RWPE2 (cell line): ENCODE measurements at regions not wholly inside any gene's neighbourhood (a gene's known extent, or its start where the extent isn't known, plus 50 kb on each side); places are given as distances from the start of the nearest gene placed in this dataset.
A peak's percentile ranks its signal among the peaks of the same experiment; 100 is the strongest.

Experiments used
- ATAC-seq: fragments of 200-7000 bp; cut with Tn5 transposase; 3 replicates; pipeline ENCODE4 v1.9.1; 2021; ENCODE audit warnings: low read depth
- DNase-seq: peaks from one replicate; pipeline ENCODE4 v3.0.0-alpha.2; 2020; ENCODE audit warnings: low spot score
- H3K27ac ChIP-seq: fragments of 450-650 bp; 2 replicates; pipeline ENCODE4 v1.5.1; 2017; ENCODE audit warnings: mild to moderate bottlenecking; ENCODE audit not compliant: poor library complexity, severe bottlenecking
- H3K27me3 ChIP-seq: fragments of 250-450 bp; sonication (Bioruptor Pico); 2 replicates; pipeline ENCODE4 v1.5.1; 2021; ENCODE audit warnings: mild to moderate bottlenecking, moderate library complexity; ENCODE audit not compliant: insufficient read depth, poor library complexity, severe bottlenecking
- H3K36me3 ChIP-seq: fragments of 250-450 bp; sonication (Bioruptor Pico); 2 replicates; pipeline ENCODE4 v1.5.1; 2020; ENCODE audit warnings: low read depth, mild to moderate bottlenecking, moderate library complexity
- H3K4me1 ChIP-seq: fragments of 250-450 bp; sonication (Bioruptor Pico); 2 replicates; pipeline ENCODE4 v1.5.1; 2021; ENCODE audit warnings: mild to moderate bottlenecking, moderate library complexity; ENCODE audit not compliant: insufficient read depth, poor library complexity, severe bottlenecking
- H3K4me3 ChIP-seq: fragments of 250-450 bp; sonication (Bioruptor Pico); 2 replicates; pipeline ENCODE4 v1.5.1; 2021; ENCODE audit warnings: mild to moderate bottlenecking, moderate library complexity; ENCODE audit not compliant: severe bottlenecking
- H3K9me3 ChIP-seq: fragments of 250-450 bp; sonication (Bioruptor Pico); 2 replicates; pipeline ENCODE4 v1.5.1; 2021; ENCODE audit warnings: mild to moderate bottlenecking, moderate library complexity; ENCODE audit not compliant: severe bottlenecking
- TF ChIP-seq, protein P1 (sequence below): fragments of 450-650 bp; IDR thresholded peaks from one replicate; pipeline ENCODE4 v1.5.1; 2017; ENCODE audit warnings: mild to moderate bottlenecking, moderate library complexity; ENCODE audit not compliant: poor library complexity, severe bottlenecking

DNA sequence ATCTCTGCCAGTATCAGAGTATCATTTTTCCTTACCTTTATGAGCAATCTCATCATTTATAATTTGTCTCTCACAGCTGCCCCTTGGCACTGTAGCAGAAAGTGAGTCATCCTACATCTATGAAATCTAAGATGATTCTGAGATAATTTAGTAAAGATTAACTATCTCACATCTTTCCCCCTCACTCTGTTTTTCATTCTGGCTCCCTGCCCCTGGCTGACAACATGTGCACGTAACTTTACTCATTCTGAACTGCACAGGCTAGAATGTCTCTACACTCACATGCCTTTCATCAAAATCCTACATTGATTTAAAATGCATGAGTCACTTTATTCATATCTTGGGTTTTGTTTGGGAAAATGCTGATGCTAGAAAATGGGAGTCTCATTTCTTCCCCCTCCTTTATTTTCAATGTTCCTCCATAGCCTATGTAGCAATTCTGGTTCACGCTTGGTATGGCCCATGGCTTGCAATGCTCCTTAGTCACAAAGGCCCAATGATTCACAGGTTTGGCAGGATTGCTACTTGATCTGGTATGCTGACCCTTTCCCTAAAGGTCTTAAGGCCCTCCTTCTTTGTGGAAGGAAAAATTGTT is 838.5 kb downstream of the TUSC7 start:
- H3K36me3 ChIP-seq: no peaks in the 10 kb centered on the region
- no peaks in the 10 kb centered on the region for H3K27me3 ChIP-seq
- DNase-seq: peak; percentile 69
- peak; percentile 95 for ATAC-seq
- H3K4me3 ChIP-seq: no peak overlapping the region
- peaks cover 18% of the 10 kb centered on the region for H3K4me1 ChIP-seq
- TF ChIP-seq, protein P1, sequence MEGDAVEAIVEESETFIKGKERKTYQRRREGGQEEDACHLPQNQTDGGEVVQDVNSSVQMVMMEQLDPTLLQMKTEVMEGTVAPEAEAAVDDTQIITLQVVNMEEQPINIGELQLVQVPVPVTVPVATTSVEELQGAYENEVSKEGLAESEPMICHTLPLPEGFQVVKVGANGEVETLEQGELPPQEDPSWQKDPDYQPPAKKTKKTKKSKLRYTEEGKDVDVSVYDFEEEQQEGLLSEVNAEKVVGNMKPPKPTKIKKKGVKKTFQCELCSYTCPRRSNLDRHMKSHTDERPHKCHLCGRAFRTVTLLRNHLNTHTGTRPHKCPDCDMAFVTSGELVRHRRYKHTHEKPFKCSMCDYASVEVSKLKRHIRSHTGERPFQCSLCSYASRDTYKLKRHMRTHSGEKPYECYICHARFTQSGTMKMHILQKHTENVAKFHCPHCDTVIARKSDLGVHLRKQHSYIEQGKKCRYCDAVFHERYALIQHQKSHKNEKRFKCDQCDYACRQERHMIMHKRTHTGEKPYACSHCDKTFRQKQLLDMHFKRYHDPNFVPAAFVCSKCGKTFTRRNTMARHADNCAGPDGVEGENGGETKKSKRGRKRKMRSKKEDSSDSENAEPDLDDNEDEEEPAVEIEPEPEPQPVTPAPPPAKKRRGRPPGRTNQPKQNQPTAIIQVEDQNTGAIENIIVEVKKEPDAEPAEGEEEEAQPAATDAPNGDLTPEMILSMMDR: no peak
- H3K27ac ChIP-seq: peak overlapping the region; percentile 74
- no peaks in the 10 kb centered on the region for H3K9me3 ChIP-seq

GRCh38 chr3:117548600-117548999 is 839.0 kb downstream of the TUSC7 start:
- DNase-seq: no peak
- no peaks in the 10 kb centered on the region for H3K27me3 ChIP-seq
- TF ChIP-seq, protein P1: no peak
- no peaks in the 10 kb centered on the region for H3K36me3 ChIP-seq
- peaks cover 18% of the 10 kb centered on the region for H3K4me1 ChIP-seq
- H3K27ac ChIP-seq: peak overlapping the region; percentile 74
- H3K4me3 ChIP-seq: no peak overlapping the region
- H3K9me3 ChIP-seq: no peaks in the 10 kb centered on the region
- peak; percentile 18; the same call in 2 of the 3 replicates for ATAC-seq

DNA sequence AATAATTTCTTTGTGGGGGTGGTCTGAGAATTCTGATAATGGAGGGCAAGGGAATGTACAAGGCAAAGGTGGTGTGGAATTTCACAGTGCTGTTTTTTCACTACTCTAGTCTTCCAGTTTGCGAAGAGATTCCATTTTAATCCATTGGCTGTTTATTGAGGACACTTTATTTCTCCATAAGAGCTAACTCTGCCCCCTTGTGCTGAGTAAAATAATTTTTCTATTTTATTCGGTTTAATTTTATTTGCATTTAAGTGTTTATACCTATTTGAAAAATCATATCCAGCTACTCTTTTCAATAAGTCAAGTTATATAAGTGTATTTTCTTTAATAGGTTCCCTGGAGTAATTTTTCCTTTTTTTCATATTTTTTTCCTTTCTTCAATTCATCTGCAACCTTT is 840.1 kb downstream of the TUSC7 start:
- peaks cover 18% of the 10 kb centered on the region for H3K4me1 ChIP-seq
- TF ChIP-seq, protein P1: peak; percentile 36
- H3K4me3 ChIP-seq: no peak overlapping the region
- ATAC-seq: no peak
- DNase-seq: no peak
- H3K9me3 ChIP-seq: no peaks in the 10 kb centered on the region
- peak overlapping the region; percentile 74 for H3K27ac ChIP-seq
- no peaks in the 10 kb centered on the region for H3K36me3 ChIP-seq
- no peaks in the 10 kb centered on the region for H3K27me3 ChIP-seq

DNA sequence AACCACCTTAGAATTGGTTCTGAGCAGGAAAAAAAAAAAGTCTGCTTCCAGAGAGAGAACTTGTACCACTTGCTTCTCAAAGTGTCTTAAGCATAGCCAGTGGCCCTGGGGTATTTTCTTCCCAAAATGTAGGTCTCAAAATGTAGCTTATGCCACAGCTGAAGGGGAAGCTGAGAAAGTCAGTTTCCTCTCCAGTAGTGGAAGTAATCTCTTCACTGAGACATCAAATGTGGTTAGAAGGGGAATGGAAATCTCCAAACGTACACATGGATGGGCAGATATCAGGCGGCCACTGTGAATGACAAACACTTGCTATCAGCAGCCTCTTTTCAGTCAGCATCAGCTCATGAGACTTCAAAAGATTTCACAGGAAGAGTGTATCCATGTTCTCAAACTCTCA is 841.2 kb downstream of the TUSC7 start:
- TF ChIP-seq, protein P1: no peak
- Histone ChIP-seq H3K36me3 (no peaks in the 10 kb centered on the region), H3K27me3 (no peaks in the 10 kb centered on the region), H3K27ac (no peak overlapping the region), H3K4me3 (no peak overlapping the region), H3K9me3 (no peaks in the 10 kb centered on the region), H3K4me1 (peaks cover 18% of the 10 kb centered on the region)
- DNase-seq (no peak), ATAC-seq (no peak)

GRCh38 chr3:117553461-117553860 is 843.9 kb downstream of the TUSC7 start:
- Histone ChIP-seq H3K4me3 (no peak overlapping the region), H3K9me3 (no peaks in the 10 kb centered on the region), H3K36me3 (no peaks in the 10 kb centered on the region), H3K27ac (no peak overlapping the region), H3K27me3 (no peaks in the 10 kb centered on the region), H3K4me1 (peaks cover 7% of the 10 kb centered on the region)
- peak; percentile 69 for ATAC-seq
- DNase-seq: no peak
- TF ChIP-seq, protein P1: no peak
